Renal cortex interstitium (tissue), 11 donors: ENCODE measurements at regions not wholly inside any gene's neighbourhood (a gene's known extent, or its start where the extent isn't known, plus 50 kb on each side); places are given as distances from the start of the nearest gene placed in this dataset.

Experiments used
- DNase-seq, 11 donors: peaks; one replicate each; pipeline ENCODE4 v3.0.0-alpha.2; 2013; ENCODE audit warnings: low read depth in 9 of 11, low spot score in 4 of 11; ENCODE audit errors: extremely low read depth in 1 of 11

DNA sequence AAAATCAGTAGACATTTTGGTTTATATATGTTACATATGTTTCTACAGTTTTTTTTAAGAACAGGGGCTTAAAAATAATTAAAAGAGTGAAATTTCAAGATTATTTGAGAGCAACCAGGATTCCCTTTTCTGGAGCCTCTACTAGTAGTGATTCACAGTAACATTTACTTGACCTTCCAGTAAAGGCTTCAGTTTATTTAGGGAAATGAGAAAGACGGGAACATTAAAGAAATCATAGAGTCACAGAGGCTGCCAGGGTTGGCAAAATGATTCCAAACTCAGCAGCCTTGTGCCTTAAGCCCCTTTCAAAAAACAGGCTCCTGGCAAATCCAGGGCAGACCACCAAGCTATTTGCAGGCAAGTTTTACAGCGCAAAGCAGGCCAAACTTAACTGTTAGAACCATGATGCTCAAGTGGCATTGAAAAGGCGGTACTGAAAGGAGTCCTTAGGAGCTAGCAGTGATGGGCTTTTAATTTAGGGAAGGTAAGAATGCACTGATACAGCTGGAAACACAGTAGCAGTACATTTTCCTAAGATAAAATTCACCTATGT lies 201.1 kb upstream of the ADAMTS9 start:
- no peak for DNase-seq

DNA sequence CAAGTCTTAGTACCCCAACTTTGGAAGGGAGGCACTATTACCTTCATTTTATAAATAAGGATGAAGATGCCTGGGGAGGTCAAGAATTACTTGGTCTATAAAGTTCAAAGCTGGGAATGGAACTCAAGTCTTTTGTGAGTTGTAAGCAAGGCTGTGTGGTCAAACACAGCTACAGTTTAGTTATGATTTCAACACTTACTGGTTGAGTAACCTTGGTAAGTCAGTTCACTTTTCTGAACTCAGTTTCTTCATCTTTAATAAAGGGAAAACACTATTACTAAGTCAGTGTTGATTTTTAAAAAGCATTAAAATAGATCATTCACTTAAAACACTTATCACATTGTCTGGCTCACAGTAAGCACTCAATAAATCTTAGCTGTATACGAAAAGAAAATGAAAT lies 200.4 kb upstream of the ADAMTS9 start:
- DNase-seq: no peak

DNA sequence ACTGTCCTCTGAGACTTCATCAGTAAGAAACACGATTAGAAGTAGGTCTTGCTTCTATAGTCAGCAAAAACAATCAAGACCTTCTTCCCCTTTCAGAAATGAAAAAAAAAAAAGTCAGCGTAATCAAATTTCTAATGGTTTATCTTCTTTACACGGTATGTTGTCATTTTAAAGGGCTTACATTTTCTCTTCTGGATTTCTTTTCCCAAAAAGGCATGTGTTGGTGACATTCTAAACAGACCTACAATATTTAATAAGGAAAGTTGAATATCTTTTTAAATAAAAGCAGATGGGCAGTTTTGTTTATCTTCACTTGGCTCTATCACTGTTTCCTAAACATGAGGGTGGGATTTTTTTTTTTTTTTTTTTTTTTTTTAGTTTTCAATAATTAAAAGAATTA lies 197.3 kb upstream of the ADAMTS9 start:
- no peak for DNase-seq

DNA sequence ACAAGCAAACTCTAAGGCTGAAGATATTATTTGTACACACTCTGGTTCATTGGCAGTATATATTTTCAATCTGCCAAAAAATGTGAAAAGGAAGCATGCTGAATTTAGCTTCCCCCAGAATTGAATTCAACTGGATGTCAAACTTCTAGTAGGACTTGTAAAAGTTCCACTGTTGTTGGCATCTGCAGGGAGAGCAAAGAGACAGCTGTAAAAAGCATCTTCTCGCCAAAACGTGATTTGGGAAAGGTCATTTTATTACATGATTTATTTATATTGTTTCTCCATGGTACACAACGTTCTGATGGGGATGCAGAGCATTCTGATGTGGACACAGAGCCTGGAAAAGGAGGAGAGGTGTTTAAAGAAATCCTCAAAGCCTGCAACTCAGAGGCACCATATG lies 196.7 kb upstream of the ADAMTS9 start:
- DNase-seq: no peak

DNA sequence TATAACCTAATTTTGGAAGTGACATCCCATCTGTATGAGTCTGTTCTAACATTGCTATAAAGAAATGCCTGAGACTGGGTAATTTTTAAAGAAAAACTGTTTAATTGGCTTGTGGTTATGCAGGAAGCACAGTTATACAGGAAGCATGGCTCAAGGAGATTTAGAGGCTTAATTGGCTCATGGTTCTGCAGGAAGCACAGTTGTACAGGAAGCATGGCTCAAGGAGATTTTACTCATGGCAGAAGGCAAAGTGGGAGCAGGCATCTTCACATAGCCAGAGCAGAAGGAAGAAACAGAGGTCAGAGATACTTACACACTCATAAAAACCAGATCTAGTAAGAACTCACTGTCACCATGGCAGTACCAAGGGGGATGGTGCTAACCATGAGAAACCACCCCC lies 193.1 kb upstream of the ADAMTS9 start:
- DNase-seq: no peak

DNA sequence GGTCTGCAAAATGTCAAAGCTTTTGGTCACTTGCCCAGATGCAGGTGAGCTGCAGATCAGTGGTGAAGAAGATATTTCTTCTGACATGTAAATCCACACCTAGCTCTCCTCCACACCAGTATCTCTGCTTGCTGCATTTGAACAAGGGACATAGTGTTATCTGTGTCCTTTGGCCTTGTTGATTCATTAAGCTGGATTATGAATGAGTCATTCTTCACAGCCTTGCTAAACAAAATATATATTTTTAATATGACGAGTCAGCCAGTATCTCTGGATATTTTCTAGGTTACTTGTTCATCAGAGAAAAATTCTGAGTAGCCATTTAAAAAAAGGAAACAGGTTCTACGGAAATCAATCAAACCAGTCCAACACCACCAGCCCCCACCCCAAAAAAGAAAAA lies 190.6 kb upstream of the ADAMTS9 start:
- no peak for DNase-seq

DNA sequence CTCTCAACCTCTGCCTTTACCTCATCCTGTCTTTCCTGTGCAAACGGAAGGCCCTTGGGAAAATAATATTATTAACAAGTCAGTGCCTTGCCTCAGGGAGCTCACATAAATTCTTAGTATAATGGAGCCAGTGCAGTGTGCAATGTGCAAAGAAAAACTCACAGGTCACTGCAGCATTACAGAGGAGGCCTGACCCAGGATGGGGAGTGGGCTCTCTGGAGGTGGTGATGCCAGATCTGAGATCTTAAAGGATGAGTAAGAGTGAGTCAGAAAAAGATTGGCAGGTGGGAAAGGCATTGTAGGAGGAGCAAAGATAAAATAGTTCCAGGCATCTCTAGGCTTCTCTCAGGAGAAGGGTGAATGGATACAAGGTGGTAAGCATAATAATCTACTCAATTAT lies 185.6 kb upstream of the ADAMTS9 start:
- no peak for DNase-seq

DNA sequence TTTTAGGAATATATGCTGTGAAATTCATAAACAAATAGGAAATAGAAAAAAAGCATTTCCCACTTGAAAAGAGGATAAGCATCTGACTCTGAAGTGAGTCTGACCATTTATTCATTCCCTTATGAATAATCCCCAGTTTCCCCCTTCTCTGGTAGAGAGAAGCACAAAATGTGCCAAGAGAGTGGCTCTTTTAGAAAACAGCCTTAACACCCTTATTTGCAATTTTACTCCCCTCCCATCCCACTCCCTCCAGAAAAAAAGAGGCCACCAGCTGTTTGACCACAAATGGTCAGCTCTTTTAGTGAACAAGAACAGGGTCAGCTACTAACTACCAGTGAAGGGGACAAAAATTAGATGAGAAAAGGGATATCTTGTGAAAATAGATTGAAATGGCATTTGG lies 184.5 kb upstream of the ADAMTS9 start:
- no peak for DNase-seq

DNA sequence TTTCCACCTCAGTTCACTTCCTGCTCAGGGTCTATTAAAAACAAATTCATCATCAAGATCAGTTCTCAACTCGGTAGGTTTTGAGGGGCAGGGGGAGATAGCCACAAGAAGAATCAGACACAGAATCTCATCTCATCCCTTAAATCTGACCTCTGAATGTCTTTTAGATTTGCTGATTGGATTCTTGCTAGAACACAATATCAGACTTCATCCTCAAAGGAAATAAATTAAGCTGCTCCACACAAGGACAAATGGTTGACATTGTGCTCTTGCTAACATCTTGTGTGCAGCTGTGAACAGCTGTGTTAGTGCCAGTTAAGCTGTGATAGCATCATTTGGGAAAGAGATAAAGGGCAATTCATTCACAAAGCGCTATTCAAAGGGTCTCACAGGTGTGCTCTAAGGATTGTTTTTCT lies 184.0 kb upstream of the ADAMTS9 start:
- no peak for DNase-seq

DNA sequence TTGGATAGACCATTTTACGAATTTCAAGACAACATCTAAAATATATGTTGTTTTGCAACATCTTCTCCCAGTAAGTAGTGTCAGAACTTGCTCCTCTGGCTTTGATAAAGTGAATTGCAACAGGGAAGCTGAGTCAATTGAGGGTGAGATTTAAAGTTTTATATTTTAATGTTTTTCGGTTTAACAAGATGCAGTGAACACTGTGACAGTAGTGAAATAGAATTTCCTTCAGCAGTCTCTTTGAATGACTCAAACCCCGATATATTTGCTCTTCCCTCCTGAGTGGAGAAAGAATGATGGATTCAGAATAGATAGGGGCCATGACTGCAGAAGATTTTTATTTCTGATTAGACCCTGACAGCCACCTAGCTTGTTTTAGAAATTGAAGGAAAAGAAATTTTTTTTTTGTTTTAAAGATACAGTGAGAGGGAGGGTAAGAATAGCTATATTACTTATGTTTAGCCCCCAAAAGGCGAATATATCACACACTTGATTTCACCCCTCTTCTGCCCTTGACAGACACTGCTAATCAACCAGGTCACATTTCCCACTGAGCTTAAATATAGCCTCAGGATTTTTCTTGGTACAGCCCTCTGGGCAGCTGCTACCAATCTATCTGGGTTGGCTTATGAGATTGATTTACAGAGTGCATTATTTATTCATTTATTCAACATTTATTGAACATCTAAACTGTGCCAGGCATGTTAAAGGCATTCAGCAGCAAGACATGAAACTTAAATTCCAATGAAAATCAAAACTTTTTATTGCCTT lies 183.3 kb upstream of the ADAMTS9 start:
- no peak for DNase-seq

DNA sequence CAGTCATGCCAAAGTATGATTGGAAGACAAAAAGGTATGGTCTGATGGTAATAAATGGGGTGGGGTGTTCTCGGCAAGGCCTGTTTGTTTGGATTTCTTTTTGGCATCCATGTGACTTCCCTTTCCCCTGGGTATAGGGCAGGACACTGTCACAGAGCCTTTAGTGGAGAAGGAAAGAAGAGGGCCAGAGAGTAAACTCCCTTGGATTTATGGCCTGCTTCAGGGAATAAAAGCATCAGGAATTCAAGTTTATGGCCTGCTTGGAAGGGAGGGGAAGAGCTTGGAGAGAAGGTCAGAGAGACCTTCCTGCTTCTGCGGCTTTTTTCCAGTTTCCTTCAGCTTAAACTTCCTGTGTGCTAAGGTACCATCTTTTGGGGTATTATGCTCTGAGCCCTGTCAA lies 179.4 kb upstream of the ADAMTS9 start:
- DNase-seq: peak in 2 of 11 donors; percentile 43 to 51

DNA sequence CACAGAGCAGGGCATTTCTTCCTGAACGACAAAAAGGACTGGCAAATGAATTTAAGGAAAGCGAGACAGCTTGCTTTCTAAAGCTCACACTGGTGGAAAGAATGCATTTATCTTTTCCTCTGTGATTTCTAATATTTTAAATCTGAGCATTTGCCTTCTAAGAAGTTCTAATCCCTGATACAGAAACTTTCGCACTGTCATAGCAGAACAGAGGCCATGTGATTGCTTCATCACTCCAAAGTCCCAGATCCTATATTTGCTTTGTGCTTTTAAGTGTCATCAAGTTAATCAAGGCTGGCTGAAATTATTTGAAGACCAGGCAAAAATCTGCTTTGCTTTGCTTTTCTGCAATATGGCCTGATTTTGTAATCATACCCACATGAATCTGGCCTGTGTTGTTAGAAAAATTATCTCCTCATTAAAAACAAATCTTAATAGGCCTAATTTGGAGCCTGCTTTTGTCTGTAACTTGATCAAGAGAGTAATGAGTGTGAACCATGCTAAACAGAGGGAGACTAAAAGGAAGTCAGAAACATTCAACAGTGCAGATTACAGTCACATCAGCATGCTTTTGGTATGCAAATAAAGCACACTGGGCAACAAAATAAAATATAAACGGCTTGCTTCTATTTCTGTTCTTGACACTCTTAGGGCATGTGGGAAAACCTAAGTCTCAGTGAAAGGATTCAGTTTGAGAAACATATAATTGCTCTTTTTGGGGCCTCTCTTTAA lies 178.2 kb upstream of the ADAMTS9 start:
- no peak for DNase-seq

DNA sequence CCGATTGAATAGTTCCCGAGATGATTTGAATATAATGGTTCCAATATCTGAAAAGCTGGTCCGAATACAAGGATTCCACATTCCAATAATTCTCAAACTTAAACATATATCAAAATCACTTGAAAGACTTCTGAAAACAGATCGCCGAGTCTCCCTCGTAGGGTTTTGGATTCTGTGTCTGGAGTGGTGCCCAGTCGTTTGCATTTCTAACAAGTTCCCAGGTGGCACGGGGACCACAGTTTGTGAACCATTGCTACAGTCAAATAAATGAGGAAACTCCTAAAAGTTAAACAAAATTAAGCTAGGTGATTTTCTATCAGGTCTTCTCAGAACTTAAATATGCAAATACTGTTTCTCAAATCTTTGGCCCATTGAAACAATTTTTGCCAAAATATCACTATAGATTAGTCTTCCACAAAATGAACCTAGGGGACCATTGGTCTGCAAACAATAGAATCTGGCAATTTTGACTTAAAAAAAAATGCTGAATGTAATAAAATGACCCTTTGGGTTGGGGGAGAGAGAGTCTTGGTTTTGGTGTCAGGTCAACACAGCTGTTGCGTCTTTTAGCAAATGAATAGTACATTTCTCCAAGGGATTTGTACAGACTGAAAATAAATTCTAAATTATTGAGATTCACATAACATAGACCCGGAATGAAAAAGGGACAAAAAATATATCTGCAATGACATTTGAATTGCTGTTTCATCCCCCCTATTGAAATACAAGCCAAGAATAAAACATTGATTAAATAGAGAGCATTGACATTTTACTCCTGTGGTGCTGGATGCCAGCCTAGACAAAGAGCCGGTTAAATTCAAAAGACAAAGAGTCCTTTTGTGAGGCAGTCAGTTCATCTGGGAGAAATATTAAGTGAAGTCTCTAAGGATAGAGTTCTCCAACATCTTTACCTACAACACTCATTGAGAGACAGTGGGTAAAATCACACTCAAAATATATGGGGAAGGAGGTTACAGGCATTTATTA lies 175.7 kb upstream of the ADAMTS9 start:
- DNase-seq: no peak

DNA sequence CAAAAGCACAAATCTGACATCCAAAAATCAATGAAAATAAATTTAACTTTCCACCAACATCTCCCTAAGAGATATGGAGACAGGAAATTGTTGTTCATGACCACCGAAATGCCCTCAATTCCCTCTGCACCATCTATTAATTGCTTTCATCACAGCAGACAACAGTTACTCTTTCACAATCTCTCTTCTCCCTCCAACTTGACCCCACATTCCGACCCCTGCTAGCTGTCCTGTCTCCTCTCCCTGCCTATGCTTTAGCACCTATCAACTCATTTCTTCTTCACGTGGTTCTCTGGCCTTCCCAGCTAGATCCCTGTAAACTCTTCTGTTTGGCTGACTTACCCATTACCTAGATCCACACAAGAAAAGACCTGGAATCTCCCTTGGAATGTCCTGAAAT lies 173.9 kb upstream of the ADAMTS9 start:
- no peak for DNase-seq

DNA sequence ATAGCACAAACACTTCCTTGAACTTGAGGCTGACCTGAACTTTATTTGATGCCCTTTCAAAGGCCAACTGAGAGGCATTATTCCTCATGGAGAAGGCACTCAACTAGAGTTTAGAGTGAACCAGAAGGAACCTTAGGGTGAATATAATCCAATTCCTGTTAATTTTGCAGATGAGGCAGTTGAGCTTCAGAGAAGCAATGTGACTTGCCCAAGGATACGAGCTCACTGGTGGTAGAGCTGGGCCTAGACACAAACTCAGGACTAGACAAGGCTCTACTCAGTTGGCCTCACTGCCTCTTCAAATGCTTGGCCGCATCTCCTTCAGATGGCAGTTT lies 172.7 kb upstream of the ADAMTS9 start:
- no peak for DNase-seq

DNA sequence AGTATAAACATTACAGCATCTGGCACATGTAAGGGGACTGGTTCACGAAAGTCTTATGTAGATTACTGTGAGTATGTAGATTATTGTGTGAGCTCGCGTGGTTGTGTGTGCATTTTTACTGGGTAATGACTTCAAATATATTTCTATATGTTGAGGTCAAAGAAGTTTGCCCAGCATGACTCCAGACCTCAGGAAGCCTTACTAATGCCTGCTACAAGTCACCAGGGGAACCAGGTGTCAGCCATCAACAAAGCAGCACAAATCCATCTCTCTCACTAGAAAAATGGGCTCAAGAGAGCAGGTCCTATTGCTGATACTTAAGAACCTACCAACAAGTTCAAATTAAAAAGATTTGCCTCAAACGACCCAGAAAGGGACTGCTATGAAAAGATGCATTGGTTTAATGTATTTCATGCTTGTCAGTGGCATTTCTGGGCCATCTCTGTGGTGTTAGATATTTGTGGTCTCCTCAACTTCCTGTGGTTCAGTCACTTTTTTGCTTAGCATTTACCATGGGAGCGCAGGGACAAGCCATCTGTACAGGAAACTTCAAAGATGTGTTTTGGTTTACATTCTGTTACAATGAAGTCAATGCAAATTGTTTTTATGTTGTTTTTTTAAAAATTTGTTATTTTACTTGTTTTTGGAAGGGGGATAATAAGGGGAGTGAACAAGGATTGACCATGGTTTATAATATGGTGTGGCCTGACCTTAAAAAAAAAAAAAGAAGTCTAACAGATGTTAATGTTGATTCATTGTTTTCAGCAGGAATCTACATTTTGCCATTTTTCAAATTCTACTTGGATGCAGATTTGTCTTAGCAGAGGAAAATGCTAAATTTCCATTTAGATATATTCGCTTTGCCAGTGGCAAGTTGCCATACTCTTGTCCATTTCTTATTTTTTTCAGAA lies 172.1 kb upstream of the ADAMTS9 start:
- DNase-seq: peak in 2 of 11 donors; percentile 33 to 38

DNA sequence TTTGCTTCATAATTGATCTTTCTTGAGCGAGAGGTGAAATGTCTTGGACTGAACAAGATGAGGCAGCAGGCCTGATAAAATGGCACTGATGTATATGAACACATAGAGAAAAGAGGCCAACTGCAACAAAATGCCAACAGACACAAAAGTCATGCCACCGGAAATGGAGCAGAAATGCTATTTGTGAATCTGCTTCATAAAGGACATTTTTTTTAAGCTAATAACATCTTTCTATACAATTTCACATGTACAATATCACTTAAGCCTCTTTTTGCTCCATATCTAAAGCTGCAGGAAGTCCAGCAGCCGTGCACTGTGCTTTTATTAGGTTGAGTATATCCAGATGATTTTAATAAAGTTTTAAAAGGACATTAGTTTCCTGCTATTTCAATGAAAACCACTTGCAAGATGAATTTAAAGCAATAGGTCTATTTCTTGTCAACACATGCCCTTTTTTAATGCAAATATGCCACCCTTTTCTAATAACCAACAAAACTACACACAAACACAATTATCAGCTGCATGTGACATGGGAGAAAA lies 169.2 kb upstream of the ADAMTS9 start:
- no peak for DNase-seq

DNA sequence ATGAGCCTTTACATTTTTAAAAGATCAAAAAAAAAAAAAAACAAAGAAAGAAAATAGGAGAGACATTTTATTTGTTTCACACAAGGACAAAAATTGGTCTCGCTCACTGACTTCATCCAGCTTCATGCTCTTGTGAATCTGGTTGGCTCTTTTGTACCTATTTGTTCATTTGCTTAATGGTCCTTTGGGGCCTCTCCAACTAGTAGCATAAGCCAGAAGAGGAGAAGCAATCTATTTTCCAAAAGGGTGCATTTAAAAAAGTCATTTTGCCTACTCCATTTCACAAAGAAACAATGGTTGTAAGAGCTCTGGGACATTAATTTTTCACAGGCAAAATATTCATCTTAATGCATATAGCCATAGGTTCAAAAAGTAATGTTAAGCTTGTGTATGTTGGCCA lies 168.3 kb upstream of the ADAMTS9 start:
- no peak for DNase-seq
